Neural crest cell (in vitro differentiated cells): ENCODE measurements at regions not wholly inside any gene's neighbourhood (a gene's known extent, or its start where the extent isn't known, plus 50 kb on each side); places are given as distances from the start of the nearest gene placed in this dataset.

Source experiments
- DNase-seq: peaks from one replicate; pipeline ENCODE4 v3.0.0; 2021; ENCODE audit warnings: low read depth, mixed read lengths, low spot score
- H3K27ac Mint-ChIP-seq: one replicate; pipeline ENCODE4 v1.8.0; 2021; ENCODE audit warnings: mild to moderate bottlenecking, mixed read lengths; ENCODE audit not compliant: unreplicated experiment
- H3K27me3 Mint-ChIP-seq: 2 replicates; pipeline ENCODE4 v1.8.0; 2021; ENCODE audit warnings: low read depth, mild to moderate bottlenecking, mixed read lengths
- H3K36me3 Mint-ChIP-seq: 2 replicates; pipeline ENCODE4 v1.8.0; 2021; ENCODE audit warnings: low read depth, mild to moderate bottlenecking, mixed read lengths
- H3K4me1 Mint-ChIP-seq: 2 replicates; pipeline ENCODE4 v1.8.0; 2021; ENCODE audit warnings: mixed read lengths
- H3K4me3 Mint-ChIP-seq: one replicate; pipeline ENCODE4 v1.8.0; 2021; ENCODE audit warnings: mild to moderate bottlenecking, mixed read lengths
- H3K9me3 Mint-ChIP-seq: 2 replicates; pipeline ENCODE4 v1.8.0; 2021; ENCODE audit warnings: mixed read lengths
- CTCF ChIP-seq: fragments of 200-600 bp; sonication (generic); conservative IDR thresholded peaks from 2 replicates; pipeline ENCODE4 v1.5.0; 2021; ENCODE audit warnings: antibody characterized with exemption, mild to moderate bottlenecking

- DNase-seq = no peak
- Mint-ChIP-seq H3K36me3 (no peaks in the 10 kb centered on the region), H3K9me3 (peaks cover 4% of the 10 kb centered on the region), H3K27ac (no peak overlapping the region), H3K4me3 (no peak overlapping the region), H3K27me3 (no peaks in the 10 kb centered on the region), H3K4me1 (no peaks in the 10 kb centered on the region)
- no peak for TF ChIP-seq CTCF
Observed at GRCh38 chr10:9757176-9757575, 1260.5 kb upstream of the CELF2 start.

- Mint-ChIP-seq H3K9me3 (peaks cover 4% of the 10 kb centered on the region), H3K4me3 (no peak overlapping the region), H3K4me1 (no peaks in the 10 kb centered on the region), H3K27me3 (no peaks in the 10 kb centered on the region), H3K27ac (no peak overlapping the region), H3K36me3 (no peaks in the 10 kb centered on the region)
- DNase-seq = no peak
- no peak for TF ChIP-seq CTCF
Observed at GRCh38 chr10:9759596-9759995, 1258.1 kb upstream of the CELF2 start.

GRCh38 chr10:9762966-9763656 lies 1254.6 kb upstream of the CELF2 start:
- no peak for DNase-seq
- Mint-ChIP-seq H3K27ac (peak overlapping the region; percentile 5), H3K27me3 (no peaks in the 10 kb centered on the region), H3K36me3 (no peaks in the 10 kb centered on the region), H3K4me1 (no peaks in the 10 kb centered on the region), H3K4me3 (no peak overlapping the region), H3K9me3 (peaks cover 7% of the 10 kb centered on the region)
- no peak for TF ChIP-seq CTCF

- Mint-ChIP-seq H3K27ac (no peak overlapping the region), H3K9me3 (peaks cover 3% of the 10 kb centered on the region), H3K4me3 (no peak overlapping the region), H3K36me3 (no peaks in the 10 kb centered on the region), H3K27me3 (no peaks in the 10 kb centered on the region), H3K4me1 (no peaks in the 10 kb centered on the region)
- DNase-seq = no peak
- TF ChIP-seq CTCF = peak; percentile 19
Observed at GRCh38 chr10:9766762-9767161, 1250.9 kb upstream of the CELF2 start.

GRCh38 chr10:9781666-9782065 lies 1236.0 kb upstream of the CELF2 start:
- no peak for DNase-seq
- Mint-ChIP-seq H3K27me3 (no peaks in the 10 kb centered on the region), H3K36me3 (no peaks in the 10 kb centered on the region), H3K27ac (no peak overlapping the region), H3K4me1 (no peaks in the 10 kb centered on the region), H3K9me3 (no peaks in the 10 kb centered on the region), H3K4me3 (no peak overlapping the region)
- TF ChIP-seq CTCF = no peak
